CD14-positive monocyte (primary cell): ENCODE measurements at regions not wholly inside any gene's neighbourhood (a gene's known extent, or its start where the extent isn't known, plus 50 kb on each side); places are given as distances from the start of the nearest gene placed in this dataset.

Source experiments
- DNase-seq, 3 donors: peaks; one replicate each; pipeline ENCODE4 v3.0.0-alpha.2; 2011 to 2022
- H2AFZ ChIP-seq: 2 replicates; pipeline ENCODE4 v1.6.0; 2012; ENCODE audit warnings: mild to moderate bottlenecking, low read depth, low read length, inconsistent platforms; ENCODE audit not compliant: insufficient read depth, poor library complexity, severe bottlenecking
- H3K27ac ChIP-seq, 2 donors: 1 replicate in 1 of 2; 2 replicates in 1 of 2; pipeline ENCODE4 v1.5.1; 2012 to 2013; ENCODE audit warnings: low read length in 2 of 2, control low read depth in 1 of 2, inconsistent platforms in 1 of 2, low read depth in 1 of 2, mild to moderate bottlenecking in 1 of 2
- H3K27me3 ChIP-seq, 2 donors: one replicate each; pipeline versions ENCODE4 v1.6.0 to v1.6.1; 2011 to 2013; ENCODE audit warnings: low read length in 2 of 2; ENCODE audit not compliant: control insufficient read depth in 2 of 2, insufficient read depth in 2 of 2
- H3K36me3 ChIP-seq, 2 donors: replicated peaks in 1 of 2; 1 replicate in 1 of 2; 2 replicates in 1 of 2; pipeline versions ENCODE4 v1.5.1 to v1.6.1; 2012 to 2013; ENCODE audit warnings: low read length in 2 of 2, control low read depth in 1 of 2, inconsistent platforms in 1 of 2, mild to moderate bottlenecking in 1 of 2; ENCODE audit not compliant: insufficient read depth in 2 of 2, control insufficient read depth in 1 of 2
- H3K4me1 ChIP-seq, 2 donors: 1 replicate in 1 of 2; 2 replicates in 1 of 2; pipeline versions ENCODE4 v1.5.1 to v1.6.1; 2012 to 2013; ENCODE audit warnings: low read length in 2 of 2, control low read depth in 1 of 2, inconsistent platforms in 1 of 2, mild to moderate bottlenecking in 1 of 2, moderate library complexity in 1 of 2; ENCODE audit not compliant: insufficient read depth in 2 of 2, control insufficient read depth in 1 of 2
- H3K4me2 ChIP-seq: replicated peaks from 2 replicates; pipeline ENCODE3; 2012; ENCODE audit warnings: low read length, moderate library complexity, mild to moderate bottlenecking; ENCODE audit not compliant: poor library complexity, severe bottlenecking; ENCODE audit errors: extremely low read depth
- H3K4me3 ChIP-seq, 3 experiments: fragments of 200-600 bp in 1 of 3; sonication (generic) in 1 of 3; replicated peaks in 1 of 3; 1 replicate in 2 of 3; 2 replicates in 1 of 3; pipeline ENCODE4 v1.5.1; 2011 to 2013; ENCODE audit warnings: low read length in 3 of 3, mild to moderate bottlenecking in 3 of 3, control low read depth in 2 of 3, low read depth in 2 of 3, inconsistent platforms in 1 of 3, moderate library complexity in 1 of 3
- H3K79me2 ChIP-seq: 2 replicates; pipeline ENCODE4 v1.6.0; 2012; ENCODE audit warnings: mild to moderate bottlenecking, control low read depth, inconsistent platforms, low read length, moderate library complexity; ENCODE audit not compliant: insufficient read depth
- H3K9ac ChIP-seq: 2 replicates; pipeline ENCODE4 v1.6.0; 2017; ENCODE audit warnings: low read length, mild to moderate bottlenecking; ENCODE audit not compliant: insufficient read depth, poor library complexity, severe bottlenecking
- H3K9me3 ChIP-seq, 2 donors: replicated peaks in 1 of 2; 1 replicate in 1 of 2; 2 replicates in 1 of 2; pipeline versions ENCODE4 v1.5.1 to v1.6.1; 2012 to 2013; ENCODE audit warnings: low read length in 2 of 2, control low read depth in 1 of 2; ENCODE audit not compliant: control insufficient read depth in 1 of 2, insufficient read depth in 1 of 2
- H4K20me1 ChIP-seq: 2 replicates; pipeline ENCODE4 v1.6.0; 2012; ENCODE audit warnings: mild to moderate bottlenecking, low read length, control low read depth, moderate library complexity; ENCODE audit not compliant: insufficient read depth
- H3K27ac Mint-ChIP-seq, 7 donors: one replicate each; pipeline ENCODE4 v1.8.0; 2020; ENCODE audit warnings: mild to moderate bottlenecking in 7 of 7, mixed read lengths in 7 of 7, moderate library complexity in 6 of 7, inconsistent platforms in 2 of 7
- H3K27me3 Mint-ChIP-seq, 3 donors: one replicate each; pipeline ENCODE4 v1.8.0; 2021 to 2022; ENCODE audit warnings: low read depth in 3 of 3, mild to moderate bottlenecking in 3 of 3, mixed read lengths in 3 of 3, moderate library complexity in 3 of 3, inconsistent platforms in 1 of 3
- H3K36me3 Mint-ChIP-seq, 2 donors: one replicate each; pipeline ENCODE4 v1.8.0; 2020; ENCODE audit warnings: mixed read lengths in 2 of 2, inconsistent platforms in 1 of 2, mild to moderate bottlenecking in 1 of 2
- H3K4me1 Mint-ChIP-seq: one replicate; pipeline ENCODE4 v1.8.0; 2020; ENCODE audit warnings: mild to moderate bottlenecking, mixed read lengths
- H3K4me3 Mint-ChIP-seq, 2 donors: one replicate each; pipeline ENCODE4 v1.8.0; 2020; ENCODE audit warnings: mild to moderate bottlenecking in 2 of 2, mixed read lengths in 2 of 2, moderate library complexity in 1 of 2
- H3K9me3 Mint-ChIP-seq, 7 donors: one replicate each; pipeline ENCODE4 v1.8.0; 2020 to 2022; ENCODE audit warnings: mixed read lengths in 7 of 7, mild to moderate bottlenecking in 6 of 7, moderate library complexity in 6 of 7, inconsistent platforms in 2 of 7
- CTCF ChIP-seq: fragments of 200-600 bp; IDR thresholded peaks from one replicate; pipeline ENCODE4 v1.8.0; 2022; ENCODE audit warnings: antibody characterized with exemption, mild to moderate bottlenecking
- WGBS: methylation state at CpG from one replicate; pipeline ENCODE4 v1.1.5; 2013; ENCODE audit warnings: missing lambda C conversion rate; ENCODE audit not compliant: insufficient coverage; 5-methylcytosine and 5-hydroxymethylcytosine counted together
- intact Hi-C, 2 donors: fragments of 100-400 bp; cut with micrococcal nuclease; formaldehyde crosslinking; loops; one replicate each; pipeline versions ENCODE4 v1.15.0 to v1.15.1; 2023

- no peak for DNase-seq
- TF ChIP-seq CTCF, result no peak
- Histone ChIP-seq H3K4me3 (no peak overlapping the region), H3K9me3 (no peaks in the 10 kb centered on the region), H3K4me2 (no peak overlapping the region), H3K36me3 (no peaks in the 10 kb centered on the region), H4K20me1 (no peaks in the 10 kb centered on the region), H3K27ac (no peak overlapping the region), H3K9ac (no peak overlapping the region), H2AFZ (no peak overlapping the region), H3K79me2 (no peaks in the 10 kb centered on the region), H3K4me1 (no peaks in the 10 kb centered on the region), H3K27me3 (no peaks in the 10 kb centered on the region)
- intact Hi-C loops, result no loop called here
- H3K4me3 Mint-ChIP-seq, result no peak overlapping the region
- peaks cover 0 to 5% (median 3%) of the 10 kb centered on the region in 7 donors for H3K9me3 Mint-ChIP-seq
- no peaks in the 10 kb centered on the region for H3K4me1 Mint-ChIP-seq
- 91% methylated on average over 4 of the region's 4 CpGs for WGBS
- peak overlapping the region in 1 of 7 donors; percentile 53 for H3K27ac Mint-ChIP-seq
- no peaks in the 10 kb centered on the region for H3K36me3 Mint-ChIP-seq
- H3K27me3 Mint-ChIP-seq, result no peaks in the 10 kb centered on the region
Observed at GRCh38 chr6:21367148-21367547, 226.4 kb upstream of the SOX4 start.

- Histone ChIP-seq H3K79me2 (no peaks in the 10 kb centered on the region), H3K9ac (no peak overlapping the region), H2AFZ (no peak overlapping the region), H3K36me3 (no peaks in the 10 kb centered on the region), H3K9me3 (no peaks in the 10 kb centered on the region), H3K4me2 (no peak overlapping the region), H3K27ac (no peak overlapping the region), H4K20me1 (no peaks in the 10 kb centered on the region), H3K4me3 (no peak overlapping the region), H3K4me1 (no peaks in the 10 kb centered on the region), H3K27me3 (no peaks in the 10 kb centered on the region)
- H3K27ac Mint-ChIP-seq, result no peak overlapping the region
- DNase-seq, result no peak
- 60% methylated on average over 1 of the region's 3 CpGs for WGBS
- H3K27me3 Mint-ChIP-seq, result no peaks in the 10 kb centered on the region
- intact Hi-C loops, result no loop called here
- H3K4me3 Mint-ChIP-seq, result no peak overlapping the region
- TF ChIP-seq CTCF, result no peak
- no peaks in the 10 kb centered on the region for H3K36me3 Mint-ChIP-seq
- no peaks in the 10 kb centered on the region for H3K4me1 Mint-ChIP-seq
- H3K9me3 Mint-ChIP-seq, result peaks cover 0 to 5% (median 3%) of the 10 kb centered on the region in 7 donors
Observed at GRCh38 chr6:21367649-21368154, 225.8 kb upstream of the SOX4 start.
